DOHH2 (cell line): ENCODE measurements at regions not wholly inside any gene's neighbourhood (a gene's known extent, or its start where the extent isn't known, plus 50 kb on each side); places are given as distances from the start of the nearest gene placed in this dataset.

Experiments
- EZH2phosphoT487 ChIP-seq: fragments of 200-600 bp; sonication (generic); IDR thresholded peaks from 2 replicates; pipeline ENCODE4 v1.6.1; 2017; ENCODE audit warnings: borderline replicate concordance, mild to moderate bottlenecking, antibody characterized with exemption, low read length, moderate library complexity, mixed read lengths
- TF ChIP-seq, protein P1 (sequence below): fragments of 200-600 bp; sonication (generic); IDR thresholded peaks from one replicate; pipeline ENCODE4 v1.5.1; 2014; ENCODE audit warnings: antibody characterized with exemption, mild to moderate bottlenecking, low read depth, low read length; ENCODE audit not compliant: poor library complexity, severe bottlenecking

DNA sequence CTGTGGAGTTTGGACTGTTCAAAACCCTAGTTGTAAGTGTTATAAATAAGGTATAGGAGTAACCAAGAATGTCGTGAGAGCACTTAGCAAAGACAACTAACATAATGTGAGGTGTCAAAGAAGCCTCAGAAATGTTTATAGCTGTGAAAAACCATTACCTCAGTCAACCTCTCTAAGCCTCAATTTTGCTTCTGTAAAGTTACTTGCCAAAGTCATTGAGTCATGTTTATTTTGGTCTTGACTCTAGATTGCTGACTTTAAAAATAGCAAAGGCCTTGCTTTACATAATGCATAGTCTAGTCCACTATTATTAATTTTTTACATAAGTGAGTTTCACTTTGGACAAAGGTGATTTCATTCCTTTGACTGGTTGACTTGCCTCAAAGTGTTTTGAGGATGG is 257.6 kb upstream of the CXXC4 start:
- TF ChIP-seq, protein P1, sequence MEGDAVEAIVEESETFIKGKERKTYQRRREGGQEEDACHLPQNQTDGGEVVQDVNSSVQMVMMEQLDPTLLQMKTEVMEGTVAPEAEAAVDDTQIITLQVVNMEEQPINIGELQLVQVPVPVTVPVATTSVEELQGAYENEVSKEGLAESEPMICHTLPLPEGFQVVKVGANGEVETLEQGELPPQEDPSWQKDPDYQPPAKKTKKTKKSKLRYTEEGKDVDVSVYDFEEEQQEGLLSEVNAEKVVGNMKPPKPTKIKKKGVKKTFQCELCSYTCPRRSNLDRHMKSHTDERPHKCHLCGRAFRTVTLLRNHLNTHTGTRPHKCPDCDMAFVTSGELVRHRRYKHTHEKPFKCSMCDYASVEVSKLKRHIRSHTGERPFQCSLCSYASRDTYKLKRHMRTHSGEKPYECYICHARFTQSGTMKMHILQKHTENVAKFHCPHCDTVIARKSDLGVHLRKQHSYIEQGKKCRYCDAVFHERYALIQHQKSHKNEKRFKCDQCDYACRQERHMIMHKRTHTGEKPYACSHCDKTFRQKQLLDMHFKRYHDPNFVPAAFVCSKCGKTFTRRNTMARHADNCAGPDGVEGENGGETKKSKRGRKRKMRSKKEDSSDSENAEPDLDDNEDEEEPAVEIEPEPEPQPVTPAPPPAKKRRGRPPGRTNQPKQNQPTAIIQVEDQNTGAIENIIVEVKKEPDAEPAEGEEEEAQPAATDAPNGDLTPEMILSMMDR, result no peak
- no peak for TF ChIP-seq EZH2phosphoT487
